Pancreas (tissue), 10 donors: ENCODE measurements at regions not wholly inside any gene's neighbourhood (a gene's known extent, or its start where the extent isn't known, plus 50 kb on each side); places are given as distances from the start of the nearest gene placed in this dataset.

Experiments
- ATAC-seq, 4 donors: fragments of 200-7000 bp; cut with Tn5 transposase; one replicate each; pipeline versions ENCODE4 v1.8.0 to v1.9.1; 2020; ENCODE audit warnings: mild to moderate bottlenecking in 4 of 4, moderate library complexity in 4 of 4
- DNase-seq, 6 donors: peaks; one replicate each; pipeline ENCODE4 v3.0.0-alpha.2; 2020
- FAIRE-seq: peaks from 2 replicates; lab custom pipeline; 2012; peaks lifted over from hg19 to GRCh38; lab: Jason Lieb, UNC
- H3K27ac ChIP-seq, 4 donors: fragments of 200-600 bp; sonication (generic); 1 replicate in 3 of 4; 2 replicates in 1 of 4; pipeline versions ENCODE4 v1.5.0 to v1.8.0; 2020
- H3K27me3 ChIP-seq, 4 donors: fragments of 200-600 bp; one replicate each; pipeline ENCODE4 v1.8.0; 2021
- H3K36me3 ChIP-seq, 3 donors: fragments of 200-600 bp; sonication (generic) in 1 of 3; one replicate each; pipeline versions ENCODE4 v1.5.0 to v1.8.0; 2020 to 2021
- H3K4me1 ChIP-seq, 3 donors: fragments of 200-600 bp; one replicate each; pipeline ENCODE4 v1.8.0; 2021
- H3K4me3 ChIP-seq, 4 donors: fragments of 200-600 bp; sonication (generic) in 2 of 4; one replicate each; pipeline versions ENCODE4 v1.5.0 to v1.8.0; 2020 to 2021
- H3K9me3 ChIP-seq, 4 donors: fragments of 200-600 bp; one replicate each; pipeline ENCODE4 v1.8.0; 2021
- CTCF ChIP-seq, 4 donors: fragments of 200-600 bp; sonication (generic) in 3 of 4; IDR thresholded peaks; one replicate each; pipeline versions ENCODE4 v1.5.0 to v1.8.0; 2021; ENCODE audit warnings: antibody characterized with exemption in 4 of 4
- WGBS, 2 donors: extraction: QIAGEN DNeasy Blood & Tissue Kit; methylation state at CpG; one replicate each; pipeline ENCODE4 v1.1.7; 2013; 5-methylcytosine and 5-hydroxymethylcytosine counted together
- intact Hi-C, 3 donors: fragments of 100-400 bp; cut with DNase I; formaldehyde crosslinking; loops; one replicate each; pipeline versions ENCODE4 v1.11.1 to v1.14.2; 2022
- donor health status: healthy with polysubstance abuse.
- donor health status: DM: no; HTN: no; CAD: no; lungs with moderate emphysema.
- donor health status: DM: no; HTN: no; CAD: no.
- donor health status: control.
- donor health status: control.
- donor health status: Bipolar disorder and iron deficiency.
- donor health status: DM: yes; HTN: yes; CAD: no.
- donor health status: DM: no; HTN: no; CAD: no.
- donor health status: DM: no; HTN: no; CAD: no.
- donor health status: DM: yes; HTN: yes; CAD: no.

DNA sequence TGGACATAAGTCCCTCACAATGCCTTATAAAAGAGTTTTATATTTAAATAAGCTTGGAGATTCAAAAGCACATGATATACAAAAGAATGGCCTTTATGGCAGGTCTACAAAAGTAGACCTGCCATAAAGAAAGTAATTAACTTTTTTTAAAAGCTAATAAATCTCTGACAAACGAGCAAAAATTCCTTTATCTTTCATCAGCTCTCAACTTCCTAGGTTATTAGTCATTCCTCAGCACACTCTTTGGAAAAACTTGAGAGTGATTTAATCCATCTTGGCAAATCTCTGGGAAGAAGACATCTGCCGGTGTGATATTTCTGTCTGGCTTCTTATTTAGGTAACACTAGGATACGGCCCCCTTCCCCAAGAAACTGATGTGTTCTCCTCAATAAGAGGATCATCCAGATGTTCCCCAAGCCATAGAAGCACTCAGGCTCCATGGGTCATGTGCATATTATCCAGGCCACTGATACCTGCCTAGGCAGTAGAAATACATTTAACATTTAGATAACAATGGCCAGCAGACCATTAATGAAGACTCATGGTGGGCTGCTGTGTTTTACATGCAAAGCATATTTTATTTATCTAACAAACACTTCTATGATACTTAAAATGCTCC, 372.7 kb downstream of the LIG4 start:
- Histone ChIP-seq H3K4me1 (no peaks in the 10 kb centered on the region), H3K27me3 (peaks cover 0 to 8% (median 0%) of the 10 kb centered on the region in 4 donors), H3K27ac (no peak overlapping the region), H3K4me3 (no peak overlapping the region), H3K36me3 (no peaks in the 10 kb centered on the region), H3K9me3 (no peaks in the 10 kb centered on the region)
- FAIRE-seq (no peak), DNase-seq (no peak), ATAC-seq (no peak)
- intact Hi-C loops: no loop called here
- no peak for TF ChIP-seq CTCF (IDR thresholded peaks at IDR 0.05)
- 36 to 38% methylated on average over 3 of the region's 3 CpGs for WGBS, 2 donors

DNA sequence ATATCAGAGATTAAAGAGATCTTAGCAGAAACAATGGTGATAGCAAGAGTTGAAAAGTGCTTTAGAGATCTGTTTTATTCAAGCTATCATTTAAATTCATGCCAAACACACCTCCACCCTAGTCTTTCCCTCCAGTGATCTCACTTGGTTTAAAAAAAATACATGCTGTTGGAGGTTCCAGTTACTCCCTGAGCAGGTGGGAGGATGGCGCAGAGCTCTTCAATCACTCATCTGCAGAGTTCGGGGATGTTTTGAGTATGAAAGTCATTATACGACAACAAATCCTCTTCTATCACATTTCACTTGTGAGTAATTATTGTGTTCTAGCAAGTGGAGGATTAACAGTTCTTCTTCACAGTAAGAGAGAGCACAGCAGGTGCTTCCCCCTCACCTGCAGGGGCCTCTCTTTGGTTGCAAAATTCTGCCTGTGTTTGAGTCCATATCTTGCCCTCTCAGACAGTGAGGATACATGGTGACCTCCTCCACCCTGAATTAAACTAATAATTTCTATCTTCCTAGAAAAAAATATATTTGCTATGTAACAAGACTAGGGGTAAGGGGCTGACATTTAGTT, 376.7 kb downstream of the LIG4 start:
- intact Hi-C loops: no loop called here
- Histone ChIP-seq H3K36me3 (no peaks in the 10 kb centered on the region), H3K4me1 (no peaks in the 10 kb centered on the region), H3K9me3 (no peaks in the 10 kb centered on the region), H3K27ac (no peak overlapping the region), H3K4me3 (no peak overlapping the region), H3K27me3 (peaks cover 0 to 8% (median 0%) of the 10 kb centered on the region in 4 donors)
- ATAC-seq: no peak
- TF ChIP-seq CTCF (IDR thresholded peaks at IDR 0.05): no peak
- DNase-seq: no peak
- 75 to 77% methylated on average over 3 of the region's 3 CpGs for WGBS, 2 donors
- no peak for FAIRE-seq

- TF ChIP-seq CTCF (IDR thresholded peaks at IDR 0.05): no peak
- no peak for ATAC-seq
- no peak for DNase-seq
- Histone ChIP-seq H3K27me3 (peaks cover 0 to under 1% (median 0%) of the 10 kb centered on the region in 4 donors), H3K4me3 (no peak overlapping the region), H3K9me3 (no peaks in the 10 kb centered on the region), H3K4me1 (no peaks in the 10 kb centered on the region), H3K27ac (no peak overlapping the region), H3K36me3 (no peaks in the 10 kb centered on the region)
- FAIRE-seq: no peak
- intact Hi-C loops: no loop called here
- WGBS, 2 donors: 71 to 83% methylated on average over 6 of the region's 6 CpGs
Measured at GRCh38 chr13:107836685-107837084, 378.7 kb downstream of the LIG4 start.

- ATAC-seq (peak; percentile 64 to 76 (median 69)), DNase-seq (no peak), FAIRE-seq (no peak)
- Histone ChIP-seq H3K4me3 (no peak overlapping the region), H3K4me1 (no peaks in the 10 kb centered on the region), H3K27me3 (no peaks in the 10 kb centered on the region), H3K9me3 (no peaks in the 10 kb centered on the region), H3K27ac (no peak overlapping the region), H3K36me3 (no peaks in the 10 kb centered on the region)
- intact Hi-C loops: no loop called here
- 35 to 54% methylated on average over 4 of the region's 4 CpGs for WGBS, 2 donors
- TF ChIP-seq CTCF (IDR thresholded peaks at IDR 0.05): no peak
Measured at GRCh38 chr13:107835339-107836018, 379.9 kb downstream of the LIG4 start.

DNA sequence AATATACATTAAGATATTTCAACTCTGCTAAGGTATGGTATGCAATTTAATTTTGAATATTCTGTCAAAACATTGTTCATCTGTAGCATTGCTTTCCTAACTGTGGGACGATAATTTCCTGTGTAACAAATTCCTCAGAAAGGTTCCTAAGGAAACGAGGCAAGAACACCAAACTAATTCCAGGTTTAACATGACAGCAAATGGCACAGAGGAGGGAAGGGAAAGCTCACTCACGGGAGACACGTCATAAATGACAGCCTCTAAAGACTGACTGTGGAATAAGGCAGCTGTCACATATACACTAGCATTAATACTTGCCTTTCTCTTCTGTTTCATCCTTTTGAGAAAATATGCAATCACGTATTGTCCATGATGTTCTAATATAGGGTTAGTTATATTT, 380.6 kb downstream of the LIG4 start:
- no peak overlapping the region for H3K4me3 ChIP-seq
- intact Hi-C loops: no loop called here
- WGBS, 2 donors: 36 to 44% methylated on average over 5 of the region's 5 CpGs
- H3K27ac ChIP-seq: no peak overlapping the region
- no peak for FAIRE-seq
- no peaks in the 10 kb centered on the region for H3K36me3 ChIP-seq
- no peak for TF ChIP-seq CTCF (IDR thresholded peaks at IDR 0.05)
- no peaks in the 10 kb centered on the region for H3K4me1 ChIP-seq
- no peaks in the 10 kb centered on the region for H3K9me3 ChIP-seq
- DNase-seq: no peak
- ATAC-seq: no peak
- H3K27me3 ChIP-seq: no peaks in the 10 kb centered on the region
